ENCODE measurements at regions not wholly inside any gene's neighbourhood (a gene's known extent, or its start where the extent isn't known, plus 50 kb on each side); places are given as distances from the start of the nearest gene placed in this dataset.

- CTCF ChIA-PET, result no interaction called here
- H3K4me3 ChIP-seq (ENCODE audit: low read depth, low read length), result no peak overlapping the region
- POLR2A ChIA-PET, result no interaction called here
- DNase-seq (ENCODE audit: low read depth, low spot score), result no peak
- H3K27me3 ChIP-seq (ENCODE audit: control insufficient read depth, insufficient read depth, low read length), result no peaks in the 10 kb centered on the region
- no peak overlapping the region for H3K27ac ChIP-seq (ENCODE audit: low read depth, low read length)
- 0 out of 2 replicates have a peak, but pooled peaks cover 2% of the 10 kb centered on the region for H3K9me3 ChIP-seq (ENCODE audit: control insufficient read depth, insufficient read depth, low read length)
- no peak for TF ChIP-seq CTCF (IDR thresholded peaks at IDR 0.05; ENCODE audit: low read depth, low read length)
These were observed 207.1 kb downstream of the TRAM1L1 start for GRCh38 chr4:116878280-116878679.

DNA sequence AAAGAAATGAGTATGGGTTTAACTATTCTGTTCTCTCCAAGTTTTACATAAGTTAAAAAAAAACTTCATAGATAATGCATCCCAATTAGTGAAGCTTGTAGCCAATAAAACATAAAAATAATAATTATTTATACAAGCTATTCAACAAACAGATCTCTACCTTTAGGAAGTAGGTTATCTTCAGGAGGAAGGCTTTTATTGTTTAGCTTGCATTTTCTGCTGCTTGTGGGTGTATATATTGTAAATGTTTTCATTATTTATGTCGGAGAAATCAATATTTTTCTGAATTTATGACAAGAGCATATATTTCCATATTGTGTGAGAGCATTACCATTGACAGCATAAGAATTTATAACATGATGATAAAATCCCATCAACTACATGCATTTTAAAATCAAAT lies 208.3 kb downstream of the TRAM1L1 start:
- Histone ChIP-seq H3K27me3 (ENCODE audit: control insufficient read depth, insufficient read depth, low read length) (no peaks in the 10 kb centered on the region), H3K9me3 (ENCODE audit: control insufficient read depth, insufficient read depth, low read length) (no peaks in the 10 kb centered on the region), H3K27ac (ENCODE audit: low read depth, low read length) (no peak overlapping the region), H3K4me3 (ENCODE audit: low read depth, low read length) (no peak overlapping the region)
- no peak for DNase-seq (ENCODE audit: low read depth, low spot score)
- POLR2A ChIA-PET, result no interaction called here
- no peak for TF ChIP-seq CTCF (IDR thresholded peaks at IDR 0.05; ENCODE audit: low read depth, low read length)
- CTCF ChIA-PET, result no interaction called here

DNA sequence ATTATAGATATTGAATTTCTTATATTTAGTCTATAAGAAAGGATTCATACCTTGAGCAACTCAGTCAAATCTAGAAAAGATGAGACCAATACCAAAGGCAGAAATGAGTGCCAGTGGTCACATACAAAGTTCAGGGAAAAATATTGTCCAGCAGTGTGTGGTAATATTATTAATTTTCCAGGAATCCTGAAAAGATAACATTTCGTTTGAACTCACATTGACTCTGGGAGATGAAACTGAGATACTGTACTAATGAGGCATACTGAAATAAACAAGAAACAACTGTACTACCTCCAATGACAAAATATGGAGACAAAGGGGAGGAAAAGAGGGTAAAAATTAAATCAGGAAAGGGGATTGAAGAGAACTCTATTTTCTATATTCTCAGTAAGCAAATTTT lies 212.4 kb downstream of the TRAM1L1 start:
- no peak overlapping the region for H3K27ac ChIP-seq (ENCODE audit: low read depth, low read length)
- ChIA-PET POLR2A (no interaction called here), CTCF (no interaction called here)
- no peaks in the 10 kb centered on the region for H3K9me3 ChIP-seq (ENCODE audit: control insufficient read depth, insufficient read depth, low read length)
- H3K27me3 ChIP-seq (ENCODE audit: control insufficient read depth, insufficient read depth, low read length), result no peaks in the 10 kb centered on the region
- no peak for DNase-seq (ENCODE audit: low read depth, low spot score)
- no peak overlapping the region for H3K4me3 ChIP-seq (ENCODE audit: low read depth, low read length)
- TF ChIP-seq CTCF (IDR thresholded peaks at IDR 0.05; ENCODE audit: low read depth, low read length), result no peak

DNA sequence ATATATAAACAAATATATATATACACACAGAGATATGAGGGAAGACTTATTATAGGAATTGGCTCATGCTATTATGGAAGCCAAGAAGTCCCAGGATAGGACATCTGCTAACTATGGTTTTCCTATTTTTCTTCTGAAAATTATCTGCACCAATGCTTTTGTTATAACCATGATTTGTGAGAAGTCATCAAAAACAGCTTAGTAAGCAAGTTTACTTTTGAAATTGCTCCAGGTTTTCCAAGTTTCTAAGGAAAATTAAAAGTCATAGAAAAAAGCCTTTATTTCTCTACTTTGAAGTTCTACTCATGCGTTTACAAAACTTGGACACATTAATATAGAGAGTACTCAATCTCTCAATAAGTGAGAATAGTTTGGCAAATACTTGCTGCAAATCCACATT lies 213.1 kb downstream of the TRAM1L1 start:
- ChIA-PET POLR2A (no interaction called here), CTCF (no interaction called here)
- H3K4me3 ChIP-seq (ENCODE audit: low read depth, low read length), result no peak overlapping the region
- no peaks in the 10 kb centered on the region for H3K27me3 ChIP-seq (ENCODE audit: control insufficient read depth, insufficient read depth, low read length)
- DNase-seq (ENCODE audit: low read depth, low spot score), result no peak
- no peak for TF ChIP-seq CTCF (IDR thresholded peaks at IDR 0.05; ENCODE audit: low read depth, low read length)
- H3K9me3 ChIP-seq (ENCODE audit: control insufficient read depth, insufficient read depth, low read length), result no peaks in the 10 kb centered on the region
- no peak overlapping the region for H3K27ac ChIP-seq (ENCODE audit: low read depth, low read length)

DNA sequence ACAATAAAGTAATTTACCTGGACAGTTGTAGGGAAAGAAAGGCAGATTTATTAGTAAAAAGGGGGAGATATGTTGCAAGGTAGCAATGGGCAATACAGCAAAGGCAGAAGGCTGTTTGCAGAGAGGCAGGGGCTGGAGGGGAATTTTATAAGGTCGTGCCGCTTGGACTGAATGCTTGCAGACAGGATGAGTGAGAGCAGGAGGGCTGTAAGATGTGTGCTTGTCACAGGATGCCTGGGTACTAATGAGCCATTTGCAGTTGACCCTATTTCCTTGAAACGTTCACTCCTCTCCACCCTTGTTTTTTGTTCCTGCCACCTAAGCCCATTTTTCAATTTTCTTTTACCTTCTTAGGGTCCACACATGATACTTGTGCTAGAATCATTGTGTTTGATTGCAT lies 214.7 kb downstream of the TRAM1L1 start:
- Histone ChIP-seq H3K27ac (ENCODE audit: low read depth, low read length) (no peak overlapping the region), H3K27me3 (ENCODE audit: control insufficient read depth, insufficient read depth, low read length) (no peaks in the 10 kb centered on the region), H3K9me3 (ENCODE audit: control insufficient read depth, insufficient read depth, low read length) (peaks cover 4% of the 10 kb centered on the region; the same call in 1 of the 2 replicates), H3K4me3 (ENCODE audit: low read depth, low read length) (no peak overlapping the region)
- POLR2A ChIA-PET, result no interaction called here
- no peak for TF ChIP-seq CTCF (IDR thresholded peaks at IDR 0.05; ENCODE audit: low read depth, low read length)
- CTCF ChIA-PET, result no interaction called here
- no peak for DNase-seq (ENCODE audit: low read depth, low spot score)

All from AG04450 (cell line).